ENCODE measurements at regions not wholly inside any gene's neighbourhood (a gene's known extent, or its start where the extent isn't known, plus 50 kb on each side); places are given as distances from the start of the nearest gene placed in this dataset.

- H3K4me1 ChIP-seq (ENCODE audit: control insufficient read depth, insufficient read depth, low read length): no peaks in the 10 kb centered on the region
- H3K27me3 ChIP-seq (ENCODE audit: control insufficient read depth, insufficient read depth, low read length): peaks cover 3% of the 10 kb centered on the region; the same call in 1 of the 2 replicates
- in situ Hi-C loops (cut with HindIII; ENCODE audit: low pct_unique_long_range_greater_than_20kb, low sequenced_read_pairs) (no loop called here), intact Hi-C loops (cut with micrococcal nuclease; ENCODE audit: unreplicated experiment) (no loop called here)
- no peak overlapping the region for H3K27ac ChIP-seq (ENCODE audit: low read length)
- BruUV-seq (replicated peaks): no TSS peak
- no peaks in the 10 kb centered on the region for H3K36me3 ChIP-seq (ENCODE audit: control insufficient read depth, insufficient read depth, low read length)
- DNase-seq (ENCODE audit: low read depth, low spot score) (no peak), ATAC-seq (no peak)
- H3K9me3 ChIP-seq (ENCODE audit: control insufficient read depth, insufficient read depth, low read depth, low read length): no peaks in the 10 kb centered on the region
- POLR2A ChIA-PET: no interaction called here
- CTCF ChIA-PET: no interaction called here
- TF ChIP-seq TCF7L2 (IDR thresholded peaks at IDR 0.05; ENCODE audit: low read depth, low read length) (no peak), REST (IDR thresholded peaks at IDR 0.05; ENCODE audit: insufficient read depth in 1 of 2, low read depth in 2 of 2, low read length in 1 of 2) (no peak), CTCF (IDR thresholded peaks at IDR 0.05) (no peak), SIN3A (IDR thresholded peaks at IDR 0.05; ENCODE audit: borderline replicate concordance, insufficient read depth, low read depth, low read length) (no peak), POLR2AphosphoS5 (IDR thresholded peaks at IDR 0.05; ENCODE audit: low read depth, low read length) (no peak)
- H3K4me3 ChIP-seq (ENCODE audit: low read depth in 2 of 2, low read length in 2 of 2): no peak overlapping the region
Observed at GRCh38 chr2:60068755-60069154, 484.7 kb downstream of the BCL11A start.

- POLR2A ChIA-PET: no interaction called here
- Histone ChIP-seq H3K9me3 (ENCODE audit: control insufficient read depth, insufficient read depth, low read depth, low read length) (no peaks in the 10 kb centered on the region), H3K27ac (ENCODE audit: low read length) (no peak overlapping the region), H3K4me1 (ENCODE audit: control insufficient read depth, insufficient read depth, low read length) (no peaks in the 10 kb centered on the region), H3K36me3 (ENCODE audit: control insufficient read depth, insufficient read depth, low read length) (no peaks in the 10 kb centered on the region), H3K4me3 (ENCODE audit: low read depth in 2 of 2, low read length in 2 of 2) (no peak overlapping the region), H3K27me3 (ENCODE audit: control insufficient read depth, insufficient read depth, low read length) (peaks cover 3% of the 10 kb centered on the region; the same call in 1 of the 2 replicates)
- DNase-seq (ENCODE audit: low read depth, low spot score) (no peak), ATAC-seq (no peak)
- CTCF ChIA-PET: no interaction called here
- intact Hi-C loops (cut with micrococcal nuclease; ENCODE audit: unreplicated experiment) (no loop called here), in situ Hi-C loops (cut with HindIII; ENCODE audit: low pct_unique_long_range_greater_than_20kb, low sequenced_read_pairs) (no loop called here)
- no TSS peak for BruUV-seq (replicated peaks)
- TF ChIP-seq SIN3A (IDR thresholded peaks at IDR 0.05; ENCODE audit: borderline replicate concordance, insufficient read depth, low read depth, low read length) (no peak), TCF7L2 (IDR thresholded peaks at IDR 0.05; ENCODE audit: low read depth, low read length) (no peak), REST (IDR thresholded peaks at IDR 0.05; ENCODE audit: insufficient read depth in 1 of 2, low read depth in 2 of 2, low read length in 1 of 2) (no peak), POLR2AphosphoS5 (IDR thresholded peaks at IDR 0.05; ENCODE audit: low read depth, low read length) (no peak), CTCF (IDR thresholded peaks at IDR 0.05) (no peak)
Observed at GRCh38 chr2:60067006-60067405, 486.4 kb downstream of the BCL11A start.
